ENCODE measurements at regions not wholly inside any gene's neighbourhood (a gene's known extent, or its start where the extent isn't known, plus 50 kb on each side); places are given as distances from the start of the nearest gene placed in this dataset.

DNA sequence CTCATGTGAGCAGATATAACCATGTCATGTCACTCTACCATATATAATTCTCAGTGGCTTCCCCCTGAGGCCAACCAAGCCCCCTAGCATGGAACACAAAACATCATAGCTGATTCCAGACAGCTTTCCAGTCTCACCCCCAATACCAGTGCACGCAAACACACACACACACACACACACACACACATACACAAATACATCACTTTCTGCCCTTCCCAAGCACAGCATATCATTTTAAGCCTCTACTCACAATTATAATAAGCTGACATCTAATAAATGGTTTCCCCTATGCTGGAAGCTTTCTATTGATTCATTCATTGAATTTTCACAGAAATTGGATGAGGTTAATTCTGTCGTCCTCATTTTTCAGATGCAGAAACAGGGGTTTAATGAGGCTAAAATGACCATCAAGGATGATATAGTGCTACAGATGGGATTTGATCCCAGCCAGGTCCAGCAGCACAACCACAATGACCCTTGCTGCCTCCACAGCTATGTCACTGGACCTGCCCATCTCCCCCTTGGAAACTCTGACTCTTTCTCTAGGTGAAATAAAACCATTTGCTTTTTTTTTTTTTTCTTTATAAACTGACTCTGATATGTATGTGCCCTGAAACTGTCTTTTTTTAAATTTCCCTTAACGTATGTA, 131.1 kb downstream of the TMEM114 start:
- Histone ChIP-seq H3K9me2 (replicated peaks; ENCODE audit: insufficient read depth) (no peaks in the 10 kb centered on the region), H3K9me3 (ENCODE audit: low read depth) (no peaks in the 10 kb centered on the region), H3K4me1 (ENCODE audit: insufficient read depth) (no peaks in the 10 kb centered on the region), H2AFZ (no peak overlapping the region), H3K4me2 (no peak overlapping the region), H3K79me2 (no peaks in the 10 kb centered on the region), H3K36me3 (replicated peaks; ENCODE audit: insufficient read depth, low read depth) (no peaks in the 10 kb centered on the region), H3K27me3 (no peaks in the 10 kb centered on the region), H3K4me3 (no peak overlapping the region), H4K20me1 (ENCODE audit: insufficient read depth, poor library complexity, severe bottlenecking) (no peaks in the 10 kb centered on the region), H3K27ac (no peak overlapping the region)
- no peak for TF ChIP-seq EZH2 (IDR thresholded peaks at IDR 0.05; ENCODE audit: borderline replicate concordance)
- TF ChIP-seq EZH2phosphoT487 (IDR thresholded peaks at IDR 0.05; ENCODE audit: low read depth, severe bottlenecking, unreplicated experiment) = no peak
- TF ChIP-seq, protein P1, sequence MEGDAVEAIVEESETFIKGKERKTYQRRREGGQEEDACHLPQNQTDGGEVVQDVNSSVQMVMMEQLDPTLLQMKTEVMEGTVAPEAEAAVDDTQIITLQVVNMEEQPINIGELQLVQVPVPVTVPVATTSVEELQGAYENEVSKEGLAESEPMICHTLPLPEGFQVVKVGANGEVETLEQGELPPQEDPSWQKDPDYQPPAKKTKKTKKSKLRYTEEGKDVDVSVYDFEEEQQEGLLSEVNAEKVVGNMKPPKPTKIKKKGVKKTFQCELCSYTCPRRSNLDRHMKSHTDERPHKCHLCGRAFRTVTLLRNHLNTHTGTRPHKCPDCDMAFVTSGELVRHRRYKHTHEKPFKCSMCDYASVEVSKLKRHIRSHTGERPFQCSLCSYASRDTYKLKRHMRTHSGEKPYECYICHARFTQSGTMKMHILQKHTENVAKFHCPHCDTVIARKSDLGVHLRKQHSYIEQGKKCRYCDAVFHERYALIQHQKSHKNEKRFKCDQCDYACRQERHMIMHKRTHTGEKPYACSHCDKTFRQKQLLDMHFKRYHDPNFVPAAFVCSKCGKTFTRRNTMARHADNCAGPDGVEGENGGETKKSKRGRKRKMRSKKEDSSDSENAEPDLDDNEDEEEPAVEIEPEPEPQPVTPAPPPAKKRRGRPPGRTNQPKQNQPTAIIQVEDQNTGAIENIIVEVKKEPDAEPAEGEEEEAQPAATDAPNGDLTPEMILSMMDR (IDR thresholded peaks at IDR 0.05; ENCODE audit: poor library complexity) = no peak
- DNase-seq (ENCODE audit: low spot score) = no peak
- 57% methylated on average over 3 of the region's 3 CpGs for WGBS (ENCODE audit: low lambda C conversion rate, missing lambda C conversion rate)

DNA sequence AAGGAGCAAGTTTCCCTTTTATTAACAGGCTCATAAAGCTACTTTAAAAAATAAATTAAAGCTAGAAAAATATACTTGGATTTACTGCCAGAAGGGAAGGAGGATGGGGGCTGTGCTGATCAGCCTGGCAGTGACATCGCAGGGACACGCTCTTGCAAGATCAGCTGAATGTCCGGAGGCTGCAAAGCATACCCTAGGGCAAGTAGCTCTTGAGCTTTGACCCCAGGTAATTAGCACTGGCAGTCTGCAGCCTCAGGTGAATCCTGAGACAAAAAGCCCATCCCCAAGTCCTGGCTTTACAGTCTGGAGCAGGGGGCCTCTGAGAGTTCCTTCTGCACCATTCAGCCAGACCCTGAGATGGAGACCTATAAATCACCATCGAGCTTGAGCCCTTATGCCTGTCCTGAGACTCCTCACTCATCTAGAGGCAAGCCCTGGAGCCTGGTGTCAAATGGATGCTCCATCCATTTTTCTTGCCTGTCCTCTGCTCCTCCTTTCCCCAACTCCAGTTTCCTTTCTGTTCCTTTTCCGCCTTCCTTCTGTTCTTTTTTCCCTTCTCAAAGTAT, 131.7 kb downstream of the TMEM114 start:
- no peaks in the 10 kb centered on the region for H3K79me2 ChIP-seq
- peak overlapping the region; percentile 7 for H2AFZ ChIP-seq
- H3K36me3 ChIP-seq (replicated peaks; ENCODE audit: insufficient read depth, low read depth) = no peaks in the 10 kb centered on the region
- peak; percentile 7 for DNase-seq (ENCODE audit: low spot score)
- H3K9me3 ChIP-seq (ENCODE audit: low read depth) = no peaks in the 10 kb centered on the region
- H3K27ac ChIP-seq = no peak overlapping the region
- H3K4me2 ChIP-seq = peak overlapping the region; percentile 39
- H3K9me2 ChIP-seq (replicated peaks; ENCODE audit: insufficient read depth) = no peaks in the 10 kb centered on the region
- no peaks in the 10 kb centered on the region for H3K4me1 ChIP-seq (ENCODE audit: insufficient read depth)
- TF ChIP-seq EZH2 (IDR thresholded peaks at IDR 0.05; ENCODE audit: borderline replicate concordance) (no peak), EZH2phosphoT487 (IDR thresholded peaks at IDR 0.05; ENCODE audit: low read depth, severe bottlenecking, unreplicated experiment) (no peak)
- TF ChIP-seq, protein P1 (IDR thresholded peaks at IDR 0.05; ENCODE audit: poor library complexity) = no peak
- H3K27me3 ChIP-seq = no peaks in the 10 kb centered on the region
- H4K20me1 ChIP-seq (ENCODE audit: insufficient read depth, poor library complexity, severe bottlenecking) = no peaks in the 10 kb centered on the region
- no peak overlapping the region for H3K4me3 ChIP-seq
- 43% methylated on average over 5 of the region's 5 CpGs for WGBS (ENCODE audit: low lambda C conversion rate, missing lambda C conversion rate)

GRCh38 chr16:8453359-8453758, 137.0 kb downstream of the TMEM114 start:
- Histone ChIP-seq H3K27ac (no peak overlapping the region), H4K20me1 (ENCODE audit: insufficient read depth, poor library complexity, severe bottlenecking) (no peaks in the 10 kb centered on the region), H3K9me3 (ENCODE audit: low read depth) (no peaks in the 10 kb centered on the region), H3K27me3 (no peaks in the 10 kb centered on the region), H3K4me3 (no peak overlapping the region), H3K36me3 (replicated peaks; ENCODE audit: insufficient read depth, low read depth) (no peaks in the 10 kb centered on the region), H3K9me2 (replicated peaks; ENCODE audit: insufficient read depth) (no peaks in the 10 kb centered on the region), H3K4me1 (ENCODE audit: insufficient read depth) (no peaks in the 10 kb centered on the region), H2AFZ (no peak overlapping the region), H3K4me2 (no peak overlapping the region), H3K79me2 (no peaks in the 10 kb centered on the region)
- TF ChIP-seq EZH2 (IDR thresholded peaks at IDR 0.05; ENCODE audit: borderline replicate concordance) = no peak
- TF ChIP-seq, protein P1 (IDR thresholded peaks at IDR 0.05; ENCODE audit: poor library complexity) = no peak
- no peak for TF ChIP-seq EZH2phosphoT487 (IDR thresholded peaks at IDR 0.05; ENCODE audit: low read depth, severe bottlenecking, unreplicated experiment)
- no peak for DNase-seq (ENCODE audit: low spot score)
- 67% methylated on average over 4 of the region's 4 CpGs for WGBS (ENCODE audit: low lambda C conversion rate, missing lambda C conversion rate)
